Breast epithelium (tissue), 3 donors: ENCODE measurements at regions not wholly inside any gene's neighbourhood (a gene's known extent, or its start where the extent isn't known, plus 50 kb on each side); places are given as distances from the start of the nearest gene placed in this dataset.

Source experiments
- CTCF ChIP-seq, 3 donors: fragments of 450-650 bp; IDR thresholded peaks; one replicate each; pipeline ENCODE4 v1.5.1; 2016 to 2017; ENCODE audit warnings: antibody characterized with exemption in 3 of 3, mild to moderate bottlenecking in 3 of 3, moderate library complexity in 3 of 3
- POLR2A ChIP-seq: fragments of 450-650 bp; IDR thresholded peaks from one replicate; pipeline ENCODE4 v1.6.1; 2016; ENCODE audit warnings: antibody characterized with exemption, mild to moderate bottlenecking, moderate library complexity

- TF ChIP-seq POLR2A, result no peak
- no peak for TF ChIP-seq CTCF (IDR thresholded peaks at IDR 0.05)
These were observed 149.2 kb upstream of the NCK2 start for GRCh38 chr2:105595536-105595935.
